ENCODE measurements at regions not wholly inside any gene's neighbourhood (a gene's known extent, or its start where the extent isn't known, plus 50 kb on each side); places are given as distances from the start of the nearest gene placed in this dataset.

- peaks cover 5% of the 10 kb centered on the region for H3K9me3 ChIP-seq (ENCODE audit: insufficient read depth, low read length, severe bottlenecking)
- ATAC-seq (ENCODE audit: insufficient read depth, low read depth) = peak; percentile 45; the same call in 1 of the 3 replicates
- no peaks in the 10 kb centered on the region for H4K20me1 ChIP-seq (ENCODE audit: insufficient read depth, low read length)
- no peak overlapping the region for H3K4me2 ChIP-seq (ENCODE audit: insufficient read depth, low read length)
- no peak overlapping the region for H3K9ac ChIP-seq (ENCODE audit: low read depth, low read length)
- no peak overlapping the region for H3K4me3 ChIP-seq (ENCODE audit: low read depth in 1 of 2, low read length in 2 of 2)
- TF ChIP-seq CTCF (IDR thresholded peaks at IDR 0.05; ENCODE audit: borderline replicate concordance, extremely low read depth, low read length, poor library complexity, severe bottlenecking) (no peak), EZH2 (IDR thresholded peaks at IDR 0.05; ENCODE audit: borderline replicate concordance, low read depth, low read length, severe bottlenecking) (no peak)
- no peak overlapping the region for H2AFZ ChIP-seq (ENCODE audit: low read depth, low read length)
- H3K4me1 ChIP-seq (ENCODE audit: insufficient read depth, low read length) = peaks cover 3% of the 10 kb centered on the region; the same call in 1 of the 2 replicates
- no peaks in the 10 kb centered on the region for H3K79me2 ChIP-seq (ENCODE audit: insufficient read depth, low read length)
- H3K27ac ChIP-seq (ENCODE audit: low read length) = no peak overlapping the region
- H3K36me3 ChIP-seq (ENCODE audit: insufficient read depth, low read length) = 0 out of 2 replicates have a peak, but pooled peaks cover 4% of the 10 kb centered on the region
- H3K27me3 ChIP-seq (ENCODE audit: insufficient read depth, low read length, poor library complexity) = no peaks in the 10 kb centered on the region
- no peak for DNase-seq
These were observed 428.0 kb downstream of the EPHA5 start for GRCh38 chr4:65242156-65242846.

DNA sequence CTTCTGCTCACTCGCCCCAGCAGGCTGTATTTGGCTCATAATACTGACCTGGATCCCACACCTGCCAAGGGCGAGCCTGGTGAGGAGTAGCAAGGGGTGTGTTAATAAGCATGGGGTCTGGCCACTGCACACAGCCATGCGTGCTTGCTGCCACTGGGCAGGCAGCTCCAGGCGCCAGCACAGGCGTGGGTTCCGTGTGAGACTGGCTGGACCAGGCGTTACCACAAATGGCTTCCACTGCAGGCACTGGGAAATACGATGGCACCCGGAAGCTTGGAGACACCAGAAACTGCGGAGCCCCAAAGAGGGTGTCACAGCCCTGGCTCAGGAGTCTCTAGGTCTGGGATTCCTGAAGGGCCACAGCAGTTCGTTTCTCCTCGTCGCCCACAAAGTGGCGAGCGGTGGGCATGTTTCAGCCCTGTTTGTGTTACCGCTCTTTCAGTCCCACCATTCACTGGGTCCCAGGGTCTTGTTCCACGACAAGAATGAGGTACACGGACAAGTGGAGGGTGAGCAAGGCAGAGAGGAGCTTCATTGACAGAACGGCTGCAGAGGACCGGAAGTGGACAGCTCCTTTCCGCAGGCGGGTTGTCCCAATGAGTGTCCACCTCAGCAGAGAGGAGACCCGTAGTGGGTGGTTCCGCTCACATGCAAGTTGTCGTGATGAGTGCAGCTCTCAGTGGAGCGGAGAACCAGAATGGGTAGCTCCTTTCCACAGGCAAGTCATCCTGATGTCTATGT is 428.9 kb downstream of the EPHA5 start:
- no peak overlapping the region for H3K4me2 ChIP-seq (ENCODE audit: insufficient read depth, low read length)
- peaks cover 5% of the 10 kb centered on the region for H3K9me3 ChIP-seq (ENCODE audit: insufficient read depth, low read length, severe bottlenecking)
- H3K27me3 ChIP-seq (ENCODE audit: insufficient read depth, low read length, poor library complexity) = no peaks in the 10 kb centered on the region
- no peak overlapping the region for H3K9ac ChIP-seq (ENCODE audit: low read depth, low read length)
- DNase-seq (no peak), ATAC-seq (ENCODE audit: insufficient read depth, low read depth) (no peak)
- peaks cover 3% of the 10 kb centered on the region; the same call in 1 of the 2 replicates for H3K4me1 ChIP-seq (ENCODE audit: insufficient read depth, low read length)
- no peak overlapping the region for H2AFZ ChIP-seq (ENCODE audit: low read depth, low read length)
- H3K4me3 ChIP-seq (ENCODE audit: low read depth in 1 of 2, low read length in 2 of 2) = no peak overlapping the region
- H3K79me2 ChIP-seq (ENCODE audit: insufficient read depth, low read length) = no peaks in the 10 kb centered on the region
- H4K20me1 ChIP-seq (ENCODE audit: insufficient read depth, low read length) = no peaks in the 10 kb centered on the region
- H3K27ac ChIP-seq (ENCODE audit: low read length) = no peak overlapping the region
- TF ChIP-seq EZH2 (IDR thresholded peaks at IDR 0.05; ENCODE audit: borderline replicate concordance, low read depth, low read length, severe bottlenecking) = no peak
- TF ChIP-seq CTCF (IDR thresholded peaks at IDR 0.05; ENCODE audit: borderline replicate concordance, extremely low read depth, low read length, poor library complexity, severe bottlenecking) = no peak
- 0 out of 2 replicates have a peak, but pooled peaks cover 4% of the 10 kb centered on the region for H3K36me3 ChIP-seq (ENCODE audit: insufficient read depth, low read length)

DNA sequence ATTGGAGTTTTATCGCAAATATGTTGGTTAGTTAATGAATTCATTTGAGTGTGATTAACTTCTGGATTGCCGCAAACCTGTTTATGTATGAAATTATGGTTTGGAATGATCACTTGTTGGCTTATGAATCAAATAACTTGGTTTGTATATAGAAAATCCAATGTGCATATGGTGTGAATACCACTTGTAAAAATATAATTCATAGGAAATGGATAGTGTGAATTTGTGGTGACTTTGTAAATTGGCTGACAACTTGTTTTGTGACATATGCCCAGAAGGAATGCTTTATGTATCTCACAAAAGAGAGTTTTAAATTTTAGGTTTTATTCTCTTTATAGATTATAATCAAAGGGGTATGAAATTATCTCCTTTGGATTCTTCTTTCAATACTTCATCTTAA is 436.2 kb downstream of the EPHA5 start:
- Histone ChIP-seq H3K9ac (ENCODE audit: low read depth, low read length) (no peak overlapping the region), H3K36me3 (ENCODE audit: insufficient read depth, low read length) (no peaks in the 10 kb centered on the region), H3K4me3 (ENCODE audit: low read depth in 1 of 2, low read length in 2 of 2) (no peak overlapping the region), H3K79me2 (ENCODE audit: insufficient read depth, low read length) (no peaks in the 10 kb centered on the region), H3K4me2 (ENCODE audit: insufficient read depth, low read length) (no peak overlapping the region), H2AFZ (ENCODE audit: low read depth, low read length) (no peak overlapping the region), H4K20me1 (ENCODE audit: insufficient read depth, low read length) (no peaks in the 10 kb centered on the region), H3K27me3 (ENCODE audit: insufficient read depth, low read length, poor library complexity) (no peaks in the 10 kb centered on the region), H3K27ac (ENCODE audit: low read length) (no peak overlapping the region), H3K9me3 (ENCODE audit: insufficient read depth, low read length, severe bottlenecking) (no peaks in the 10 kb centered on the region), H3K4me1 (ENCODE audit: insufficient read depth, low read length) (peaks cover 7% of the 10 kb centered on the region; the same call in 1 of the 2 replicates)
- TF ChIP-seq EZH2 (IDR thresholded peaks at IDR 0.05; ENCODE audit: borderline replicate concordance, low read depth, low read length, severe bottlenecking) = no peak
- TF ChIP-seq CTCF (IDR thresholded peaks at IDR 0.05; ENCODE audit: borderline replicate concordance, extremely low read depth, low read length, poor library complexity, severe bottlenecking) = no peak
- DNase-seq (no peak), ATAC-seq (ENCODE audit: insufficient read depth, low read depth) (no peak)
